GM12873 (cell line): ENCODE measurements at regions not wholly inside any gene's neighbourhood (a gene's known extent, or its start where the extent isn't known, plus 50 kb on each side); places are given as distances from the start of the nearest gene placed in this dataset.

Experiments
- TF ChIP-seq, protein P1 (sequence below): IDR thresholded peaks from 2 replicates; pipeline ENCODE4 v1.5.1; 2012; ENCODE audit warnings: low read depth, mild to moderate bottlenecking, moderate library complexity, low read length, control low read depth; ENCODE audit not compliant: insufficient read depth; ENCODE audit errors: missing control alignments

DNA sequence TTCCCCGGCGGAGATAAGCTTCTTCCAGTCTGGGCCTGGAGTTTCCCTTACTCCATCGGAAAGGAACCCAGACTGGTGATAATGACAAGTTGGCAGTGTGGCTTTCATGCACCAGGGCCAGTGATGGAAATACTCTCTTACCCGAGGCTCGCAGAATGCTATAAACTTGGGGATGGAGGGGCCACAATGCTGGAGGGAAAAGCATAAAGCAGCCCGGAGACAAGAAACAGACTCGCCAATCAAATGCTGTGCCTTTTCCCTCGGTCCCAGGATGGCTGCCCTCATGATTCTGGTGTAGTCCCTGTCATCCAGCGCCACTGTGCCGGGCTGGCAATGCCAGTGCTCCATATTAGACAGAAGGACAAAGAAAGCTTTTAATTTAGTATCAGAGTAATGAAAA is 325.6 kb downstream of the THBS2 start:
- TF ChIP-seq, protein P1, sequence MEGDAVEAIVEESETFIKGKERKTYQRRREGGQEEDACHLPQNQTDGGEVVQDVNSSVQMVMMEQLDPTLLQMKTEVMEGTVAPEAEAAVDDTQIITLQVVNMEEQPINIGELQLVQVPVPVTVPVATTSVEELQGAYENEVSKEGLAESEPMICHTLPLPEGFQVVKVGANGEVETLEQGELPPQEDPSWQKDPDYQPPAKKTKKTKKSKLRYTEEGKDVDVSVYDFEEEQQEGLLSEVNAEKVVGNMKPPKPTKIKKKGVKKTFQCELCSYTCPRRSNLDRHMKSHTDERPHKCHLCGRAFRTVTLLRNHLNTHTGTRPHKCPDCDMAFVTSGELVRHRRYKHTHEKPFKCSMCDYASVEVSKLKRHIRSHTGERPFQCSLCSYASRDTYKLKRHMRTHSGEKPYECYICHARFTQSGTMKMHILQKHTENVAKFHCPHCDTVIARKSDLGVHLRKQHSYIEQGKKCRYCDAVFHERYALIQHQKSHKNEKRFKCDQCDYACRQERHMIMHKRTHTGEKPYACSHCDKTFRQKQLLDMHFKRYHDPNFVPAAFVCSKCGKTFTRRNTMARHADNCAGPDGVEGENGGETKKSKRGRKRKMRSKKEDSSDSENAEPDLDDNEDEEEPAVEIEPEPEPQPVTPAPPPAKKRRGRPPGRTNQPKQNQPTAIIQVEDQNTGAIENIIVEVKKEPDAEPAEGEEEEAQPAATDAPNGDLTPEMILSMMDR: no peak

DNA sequence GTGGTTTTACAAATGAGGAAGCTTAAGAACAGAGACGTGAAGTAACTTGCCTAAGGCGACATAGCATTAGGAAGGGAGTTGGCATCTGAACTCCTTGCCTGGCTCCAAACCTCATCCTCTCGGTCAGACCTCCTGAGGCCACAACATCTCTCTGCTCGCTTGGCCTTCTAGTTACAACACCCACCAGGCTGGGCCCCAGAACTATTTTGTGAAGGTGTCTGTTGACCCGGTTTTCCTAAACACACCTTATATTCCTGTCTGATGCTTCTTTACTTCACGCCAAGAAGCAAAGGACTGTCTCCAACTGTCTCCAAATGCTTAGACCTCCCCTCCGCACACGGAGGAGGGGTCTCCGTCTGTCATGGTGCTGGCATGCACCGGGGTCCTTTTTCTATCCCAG is 326.6 kb downstream of the THBS2 start:
- TF ChIP-seq, protein P1: no peak

DNA sequence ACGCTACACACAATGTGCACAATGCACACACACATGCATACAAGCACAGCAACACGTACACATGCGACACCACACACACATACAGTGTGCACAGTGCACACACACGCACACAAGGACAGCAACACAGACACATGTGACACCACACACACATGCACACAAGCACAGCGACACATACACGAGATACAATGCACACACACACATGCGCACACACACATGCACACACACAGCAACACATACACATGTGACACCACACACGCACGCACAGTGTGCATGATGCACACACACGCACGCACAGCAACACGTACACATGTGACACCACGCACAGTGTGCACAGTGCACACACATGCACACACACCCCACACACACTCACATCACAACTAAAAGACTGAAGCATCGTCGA is 327.3 kb downstream of the THBS2 start:
- TF ChIP-seq, protein P1: no peak

DNA sequence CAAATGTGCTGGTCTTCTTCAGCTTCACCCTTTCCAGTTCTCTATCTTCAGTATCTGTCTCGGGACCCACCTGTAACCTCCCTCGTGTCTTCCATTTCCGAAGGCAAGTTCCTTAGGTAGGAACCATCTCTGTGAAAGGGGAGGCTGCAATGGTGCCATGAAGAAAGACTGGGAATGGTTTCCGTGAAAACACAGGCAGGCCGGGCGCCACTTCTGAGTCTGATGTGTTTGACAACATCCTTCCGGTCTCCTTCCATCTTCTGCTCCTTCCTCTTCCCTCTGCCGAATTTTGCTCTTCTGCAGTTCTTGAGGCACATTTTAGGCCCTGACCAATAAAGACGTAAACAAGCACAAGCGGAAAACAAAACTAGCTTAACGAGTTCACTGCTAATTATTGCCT is 328.0 kb downstream of the THBS2 start:
- TF ChIP-seq, protein P1: no peak

DNA sequence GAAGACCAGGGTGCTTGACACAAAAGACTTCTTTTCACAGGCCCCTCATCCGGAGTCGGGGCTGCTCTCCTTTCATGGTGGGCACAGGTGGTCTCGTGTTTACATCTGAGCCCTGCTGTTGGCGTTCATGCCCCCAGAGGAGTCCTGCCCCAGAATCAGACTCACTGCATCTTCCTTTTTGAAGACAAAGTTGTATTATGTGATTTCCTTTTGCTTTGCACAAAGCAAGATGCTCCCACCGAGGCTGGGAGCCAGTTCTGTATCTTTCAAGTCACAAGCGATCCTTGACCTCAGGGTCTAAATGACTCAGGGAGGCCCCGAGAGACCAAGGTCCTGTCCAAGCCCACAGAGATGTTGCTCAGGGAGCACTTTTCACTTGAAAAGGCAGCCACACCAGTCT is 330.5 kb downstream of the THBS2 start:
- TF ChIP-seq, protein P1: no peak

DNA sequence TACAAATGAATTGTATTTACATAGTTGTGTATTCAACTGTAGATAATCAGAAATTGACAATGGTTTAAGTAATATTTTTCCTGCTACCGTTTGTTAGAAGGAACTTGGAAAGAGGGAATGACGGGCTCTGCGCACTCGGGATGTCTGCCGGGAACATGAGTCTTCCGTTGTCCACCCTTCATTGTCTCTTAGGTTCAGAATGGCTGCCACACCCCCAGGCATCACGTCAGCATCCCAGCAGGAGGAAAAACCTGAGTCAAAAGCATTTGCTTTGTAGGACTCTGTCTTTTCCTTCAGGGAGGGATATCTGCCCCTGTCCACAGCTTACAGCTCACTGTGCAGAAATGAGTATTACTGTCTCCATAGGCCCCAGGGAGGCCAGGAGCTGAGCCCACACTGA is 331.2 kb downstream of the THBS2 start:
- TF ChIP-seq, protein P1: no peak

DNA sequence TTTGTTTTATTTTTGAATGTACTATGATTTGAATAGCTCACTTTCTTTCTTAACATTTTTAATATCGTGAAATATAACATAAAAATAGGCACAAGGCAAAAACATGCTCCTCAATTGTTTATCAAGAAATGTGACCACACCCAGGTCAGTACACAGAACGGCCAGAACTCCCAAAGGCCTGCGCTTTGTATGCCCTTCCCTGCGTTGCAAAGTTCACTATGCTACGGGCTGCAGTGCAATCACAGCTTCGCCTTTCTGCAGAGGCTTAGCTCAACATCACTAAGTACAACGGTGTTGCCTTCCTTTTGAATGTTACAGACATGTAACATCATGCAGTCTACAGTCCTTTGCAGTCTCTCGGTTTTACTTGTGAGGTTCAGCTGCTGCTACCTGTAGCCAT is 333.4 kb downstream of the THBS2 start:
- TF ChIP-seq, protein P1: no peak
